Caki2 (cell line): ENCODE measurements at regions not wholly inside any gene's neighbourhood (a gene's known extent, or its start where the extent isn't known, plus 50 kb on each side); places are given as distances from the start of the nearest gene placed in this dataset.
"Not testable (repeated sequence)": the region's sequence is repeated elsewhere in the genome, so short reads cannot be mapped to it uniquely, and the experiment has no call there.

Experiments used
- DNase-seq: peaks from one replicate; pipeline ENCODE4 v3.0.0-alpha.2; 2015; ENCODE audit warnings: low read depth
- in situ Hi-C: cut with HindIII; loops from 2 replicates; pipeline ENCODE4 v1.10.0; 2016; ENCODE audit warnings: low sequenced_read_pairs, low pct_unique_long_range_greater_than_20kb, mixed read lengths

DNA sequence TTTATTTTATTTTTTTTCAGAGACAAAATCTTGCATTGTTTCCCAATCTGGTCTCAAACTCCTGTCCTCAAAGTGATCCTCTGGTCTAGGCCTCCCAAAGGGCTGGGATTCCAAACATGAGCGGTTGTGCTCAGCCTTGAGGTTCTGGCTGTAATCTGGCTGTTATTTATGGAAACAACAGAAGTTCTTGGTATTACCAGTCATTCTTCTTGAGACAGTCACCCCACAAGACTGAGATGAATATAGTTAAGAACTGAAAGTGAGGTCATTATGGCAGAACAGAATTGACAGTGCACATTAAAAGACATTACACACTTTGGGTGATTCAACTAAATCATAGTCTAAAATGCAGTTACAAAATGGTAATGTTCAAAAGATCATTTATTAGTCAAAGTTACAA lies 719.5 kb downstream of the ZWINT start:
- in situ Hi-C loops: no loop called here
- DNase-seq: no peak

- in situ Hi-C loops: no loop called here
- peak; percentile 82 for DNase-seq
These were observed 729.9 kb downstream of the ZWINT start for GRCh38 chr10:55631071-55631654.

DNA sequence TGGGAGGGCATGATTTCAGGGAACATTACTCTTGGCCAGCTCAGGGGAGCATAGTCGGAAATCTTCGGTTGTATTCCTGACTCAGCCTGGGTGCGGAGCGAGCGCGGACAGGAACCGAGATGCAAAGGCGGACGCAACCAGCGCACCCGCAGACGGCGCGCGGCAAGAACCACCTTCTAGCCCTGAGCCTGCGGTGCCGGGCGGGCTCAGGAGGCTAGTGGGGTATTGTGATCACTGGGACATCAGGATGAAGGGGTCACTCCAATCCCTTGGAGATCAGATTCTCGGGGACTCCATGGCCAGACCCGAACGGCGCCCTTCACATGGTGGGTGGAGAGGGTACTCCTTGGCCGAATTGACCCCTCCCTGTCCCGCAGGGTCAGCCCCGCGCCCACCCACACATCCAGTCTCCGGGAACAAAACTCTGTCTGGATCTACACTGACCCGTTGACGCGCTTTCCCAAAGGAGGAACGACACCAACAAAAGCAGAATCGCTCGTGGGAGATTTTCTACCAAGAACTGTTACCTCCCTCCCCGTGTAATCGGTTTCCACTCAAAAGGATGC lies 730.5 kb downstream of the ZWINT start:
- DNase-seq: peak; percentile 25
- in situ Hi-C loops: no loop called here

DNA sequence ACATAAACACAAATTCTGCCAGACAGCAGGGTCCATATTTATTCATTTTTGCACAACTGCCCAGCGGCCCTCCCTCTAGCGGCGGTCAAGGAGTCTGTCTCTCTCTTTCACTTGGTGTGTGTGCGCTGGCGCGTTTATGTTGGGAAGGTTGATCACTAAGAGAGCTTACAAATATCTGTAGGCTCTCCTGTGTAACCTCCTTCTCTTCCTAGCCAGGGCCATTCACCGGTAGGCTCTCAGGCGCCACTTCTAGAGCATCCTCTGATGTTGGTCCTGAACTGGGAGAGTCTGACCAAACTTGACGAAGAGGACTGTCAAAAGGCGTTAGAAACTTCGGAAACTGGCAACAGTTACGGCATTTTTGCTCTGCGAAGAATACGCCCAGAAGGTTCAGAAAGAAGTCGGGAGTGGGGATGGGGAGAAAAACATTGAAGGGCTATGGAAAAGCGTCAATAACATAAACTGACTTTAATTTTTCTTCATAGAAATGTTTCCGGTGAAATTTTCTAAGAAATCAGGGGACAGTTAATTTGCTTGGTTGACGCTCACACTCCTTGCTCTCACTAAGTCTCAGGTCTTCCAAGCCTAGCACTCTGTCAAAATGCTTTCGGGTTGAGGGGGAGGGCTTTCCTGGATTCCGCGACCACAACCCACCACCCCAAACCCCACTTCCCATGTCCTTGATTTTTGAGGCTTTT lies 731.1 kb downstream of the ZWINT start:
- in situ Hi-C loops: no loop called here
- DNase-seq: peak; percentile 54

DNA sequence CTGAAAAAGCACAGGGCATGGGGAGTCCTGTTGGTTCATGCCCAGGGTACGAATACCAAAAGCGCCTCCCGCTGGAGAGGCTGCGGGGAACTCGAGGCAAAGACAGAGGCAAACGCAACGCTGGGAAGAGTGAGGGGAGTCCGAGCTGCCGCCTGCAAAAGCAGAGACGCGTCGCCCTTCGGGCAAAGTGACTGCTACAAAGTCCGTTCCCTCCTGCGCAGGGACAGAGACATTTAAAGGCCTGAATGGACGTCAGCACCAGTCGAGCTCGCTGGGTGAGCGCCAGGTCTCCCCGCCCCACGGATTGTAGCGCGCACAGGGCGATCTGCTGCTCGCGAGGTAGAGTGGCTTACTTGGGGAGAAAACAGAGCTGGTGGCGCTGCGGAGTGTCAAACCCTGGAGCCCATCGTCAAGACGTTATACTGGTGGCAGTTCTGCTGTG lies 732.8 kb downstream of the ZWINT start:
- no peak for DNase-seq
- in situ Hi-C loops: no loop called here

- DNase-seq: no peak
- in situ Hi-C loops: no loop called here
These were observed 733.5 kb downstream of the ZWINT start for GRCh38 chr10:55627501-55628051.

DNA sequence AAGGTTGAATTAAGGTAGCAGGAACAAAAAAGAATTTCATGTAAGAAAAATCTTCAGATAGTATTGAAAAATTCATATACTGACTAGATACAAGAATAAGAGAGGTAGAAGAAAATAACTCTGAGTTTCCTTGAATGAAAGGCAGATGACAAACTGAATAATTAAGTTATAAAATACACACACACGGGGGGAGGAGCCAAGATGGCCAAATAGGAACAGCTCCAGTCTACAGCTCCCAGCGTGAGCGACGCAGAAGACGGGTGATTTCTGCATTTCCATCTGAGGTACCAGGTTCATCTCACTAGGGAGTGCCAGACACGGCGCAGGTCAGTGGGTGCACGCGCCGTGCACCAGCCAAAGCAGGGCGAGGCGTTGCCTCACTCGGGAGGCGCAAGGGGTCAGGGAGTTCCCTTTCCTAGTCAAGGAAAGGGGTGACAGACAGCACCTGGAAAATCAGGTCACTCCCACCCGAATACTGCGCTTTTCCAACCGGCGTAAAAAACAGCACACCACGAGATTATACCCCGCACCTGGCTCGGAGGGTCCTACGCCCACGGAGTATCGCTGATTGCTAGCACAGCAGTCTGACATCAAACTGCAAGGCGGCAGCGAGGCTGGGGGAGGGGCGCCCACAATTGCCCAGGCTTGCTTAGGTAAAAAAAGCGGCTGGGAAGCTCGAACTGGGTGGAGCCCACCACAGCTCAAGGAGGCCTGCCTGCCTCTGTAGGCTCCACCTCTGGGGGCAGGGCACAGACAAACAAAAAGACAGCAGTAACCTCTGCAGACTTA lies 759.2 kb downstream of the ZWINT start:
- in situ Hi-C loops, DNase-seq: not testable (repeated sequence)

DNA sequence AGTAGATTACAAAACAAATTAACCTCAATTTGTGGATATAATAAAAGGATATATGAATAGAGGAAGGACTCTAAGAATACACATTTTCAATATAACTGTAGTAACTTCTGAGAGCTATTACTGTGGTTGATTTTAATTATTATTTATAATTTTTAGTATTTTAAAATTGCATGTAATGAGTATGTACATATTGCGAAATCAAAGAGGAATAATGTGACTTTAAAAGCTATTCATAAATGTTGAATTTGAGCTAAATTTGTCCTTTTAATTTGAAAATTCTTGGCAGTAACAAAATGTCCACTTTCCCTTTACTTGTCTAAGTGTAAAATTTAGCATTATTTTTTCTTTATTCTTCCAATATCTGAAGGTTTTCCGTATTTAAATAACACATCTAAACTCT lies 750.6 kb upstream of the PCDH15 start:
- in situ Hi-C loops: no loop called here

GRCh38 chr10:55550236-55550635 lies 749.2 kb upstream of the PCDH15 start:
- in situ Hi-C loops: no loop called here

More for the DNA sequence above, 750.6 kb upstream of the PCDH15 start:
- no peak for DNase-seq

GRCh38 chr10:55537497-55537896 lies 736.5 kb upstream of the PCDH15 start:
- DNase-seq, in situ Hi-C loops: not testable (repeated sequence)

More at GRCh38 chr10:55550236-55550635, 749.2 kb upstream of the PCDH15 start:
- DNase-seq: no peak

DNA sequence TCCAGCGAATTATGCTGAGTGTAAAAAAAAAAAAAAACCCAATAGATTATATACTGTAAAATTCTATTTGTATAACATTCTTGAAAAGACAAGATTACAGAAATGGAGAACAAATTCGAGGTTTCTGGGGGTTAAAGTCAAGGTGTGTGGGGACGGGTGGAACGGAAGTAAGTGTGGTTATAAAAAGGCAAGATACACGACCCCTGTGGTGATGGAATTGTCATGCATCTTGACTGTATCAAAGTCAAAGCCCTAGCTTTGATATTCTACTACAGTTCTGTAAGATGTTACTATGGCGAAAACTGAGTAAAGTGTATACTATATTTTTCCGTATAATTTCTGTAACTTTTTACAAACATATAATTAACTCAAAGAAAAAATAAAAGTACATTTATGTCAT lies 718.2 kb upstream of the PCDH15 start:
- no peak for DNase-seq
- in situ Hi-C loops: no loop called here

DNA sequence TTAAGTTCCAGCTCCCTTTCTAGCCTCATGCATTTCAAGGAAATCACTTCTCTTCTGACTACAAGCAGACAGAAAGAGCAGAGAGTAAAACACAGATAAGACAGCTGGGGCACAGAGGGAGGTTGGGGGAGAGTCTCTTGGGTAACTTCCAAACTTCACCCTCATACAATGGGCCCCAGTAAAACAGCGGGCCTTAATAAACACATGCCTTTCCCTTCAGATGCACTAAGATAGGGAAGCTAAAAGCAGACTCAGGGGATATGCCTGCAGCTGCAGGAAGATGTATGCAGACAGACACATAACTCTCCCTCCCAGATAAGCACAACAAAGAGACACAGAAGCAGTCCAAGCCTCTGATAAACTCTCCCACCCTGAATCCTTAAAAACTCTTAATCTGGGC lies 717.4 kb upstream of the PCDH15 start:
- DNase-seq, in situ Hi-C loops: not testable (repeated sequence)

- DNase-seq: no peak
- in situ Hi-C loops: no loop called here
These were observed 708.1 kb upstream of the PCDH15 start for GRCh38 chr10:55509168-55509567.

DNA sequence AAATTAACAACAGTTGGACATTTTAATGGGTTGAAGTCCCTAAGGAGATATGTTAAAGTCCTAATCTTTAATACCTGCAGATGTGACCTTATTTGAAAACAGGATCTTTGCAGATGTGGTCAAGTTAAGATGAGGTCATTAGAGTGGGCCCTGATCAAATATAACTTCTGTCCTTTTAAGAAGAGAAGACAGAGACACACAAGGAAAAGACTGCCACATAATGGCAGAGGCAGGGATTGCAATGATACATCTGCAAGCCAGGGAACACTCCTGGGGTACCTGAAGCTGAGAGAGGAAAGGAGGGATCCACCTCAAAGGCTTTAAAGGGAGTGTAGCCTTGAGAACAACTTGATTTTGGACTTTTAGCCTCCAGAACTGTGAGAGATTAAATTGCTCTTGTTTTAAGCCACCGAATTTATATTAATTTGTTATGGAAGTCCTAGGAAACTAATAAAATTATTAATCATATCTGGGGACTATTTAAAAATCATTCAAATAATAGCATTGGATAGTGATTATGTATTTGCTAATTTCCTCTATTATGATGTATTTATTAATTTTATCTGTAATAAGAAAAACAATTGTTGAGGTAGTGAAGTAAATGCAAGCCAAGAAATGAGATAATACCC lies 700.0 kb upstream of the PCDH15 start:
- peak; percentile 36 for DNase-seq
- in situ Hi-C loops: no loop called here

DNA sequence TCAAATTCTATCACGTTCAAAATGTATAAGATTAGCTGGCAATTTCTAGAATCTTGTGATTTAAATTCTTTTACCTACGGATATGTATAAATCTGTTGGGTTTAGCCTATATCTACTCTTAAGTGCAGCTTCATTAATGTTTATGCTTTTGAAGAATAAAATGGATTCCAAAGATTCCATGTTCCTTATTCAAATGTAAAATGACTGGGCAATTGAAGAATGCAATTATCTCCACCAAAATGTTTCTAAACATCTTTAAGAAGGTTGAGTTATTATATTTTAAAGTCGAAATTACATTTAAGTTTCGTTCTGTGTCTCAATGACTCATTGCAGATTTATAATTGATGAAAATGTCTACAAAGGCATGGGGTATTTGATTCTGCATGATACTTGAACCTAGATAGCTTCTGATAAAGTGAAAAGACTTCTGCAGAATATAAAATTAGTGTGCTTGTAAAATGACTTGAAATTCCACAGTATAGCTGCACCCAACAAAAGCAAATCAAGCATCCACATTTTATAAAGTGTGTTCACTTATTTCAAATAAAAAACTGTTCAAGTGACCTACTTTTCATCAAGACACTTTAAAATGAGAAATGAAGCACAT lies 697.0 kb upstream of the PCDH15 start:
- in situ Hi-C loops: no loop called here
- DNase-seq: no peak

DNA sequence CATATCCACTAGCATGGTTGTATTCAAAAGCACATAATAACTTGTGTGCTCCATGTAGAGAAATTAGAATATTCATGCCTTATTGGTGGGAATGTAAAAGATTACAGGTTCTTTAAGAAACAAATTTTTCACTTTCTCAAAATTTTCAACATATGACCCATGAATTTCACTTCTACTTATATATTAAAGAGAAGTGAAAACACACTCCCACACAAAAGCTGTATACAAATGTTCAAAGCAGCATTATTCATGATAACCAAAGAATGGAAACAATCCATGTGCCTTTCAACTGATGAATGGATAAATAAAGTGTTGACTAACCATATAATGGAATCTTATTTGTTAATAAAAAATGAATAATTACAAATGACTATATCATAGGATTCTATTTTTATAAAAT lies 694.5 kb upstream of the PCDH15 start:
- DNase-seq: no peak
- in situ Hi-C loops: no loop called here

DNA sequence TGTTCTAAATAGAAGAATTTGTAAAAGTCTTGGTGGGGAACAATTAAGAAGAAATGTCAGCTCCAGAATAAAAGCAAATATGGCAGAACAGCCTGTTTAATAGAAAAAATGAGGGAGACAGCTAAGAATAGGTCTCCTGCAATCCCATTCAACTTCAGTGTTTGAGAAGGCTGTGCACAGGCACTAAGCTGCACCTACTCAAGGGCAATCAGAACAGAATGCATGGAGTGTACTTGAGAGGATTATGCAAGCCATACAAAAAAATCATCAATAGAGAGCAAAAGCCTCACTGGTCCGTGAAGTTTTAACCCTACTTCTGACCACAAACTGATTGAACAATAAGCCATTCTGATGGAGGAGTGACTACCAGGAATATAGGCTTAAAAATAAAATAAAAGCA lies 690.7 kb upstream of the PCDH15 start:
- DNase-seq: no peak
- in situ Hi-C loops: no loop called here

DNA sequence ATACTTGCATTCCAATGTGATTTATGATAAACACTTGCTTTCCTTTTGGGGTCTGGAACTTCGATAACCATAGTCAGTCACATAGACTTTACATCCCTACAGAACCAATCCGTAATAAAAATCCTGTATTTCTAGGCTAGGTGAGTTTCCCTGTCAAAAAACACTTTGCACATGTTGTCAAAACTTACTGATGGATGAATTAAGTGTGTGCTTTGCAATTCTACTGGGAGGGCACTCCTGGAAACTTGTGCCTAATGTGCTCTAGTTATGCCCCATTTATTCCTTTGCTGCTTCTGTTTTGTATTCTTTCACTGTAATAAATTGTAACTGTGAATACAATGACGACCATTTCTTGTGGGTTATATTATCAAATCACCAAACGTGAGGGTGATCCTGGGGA lies 684.8 kb upstream of the PCDH15 start:
- in situ Hi-C loops: no loop called here
- no peak for DNase-seq
